Stimulated activated CD4-positive, alpha-beta T cell treated with anti-CD3 and anti-CD28 coated beads, Interleukin-1b, Interleukin-23, amount 100 ng/mL, for 4 hours (primary cell): ENCODE measurements at regions not wholly inside any gene's neighbourhood (a gene's known extent, or its start where the extent isn't known, plus 50 kb on each side); places are given as distances from the start of the nearest gene placed in this dataset.

Experiments used
- DNase-seq, 2 donors: peaks; one replicate each; pipeline ENCODE4 v3.0.0-alpha.2; 2020; ENCODE audit warnings: low read depth in 2 of 2

GRCh38 chr5:138665261-138665660 lies 88.0 kb upstream of the CTNNA1 start:
- DNase-seq = no peak

GRCh38 chr5:138664276-138664943 lies 88.8 kb upstream of the CTNNA1 start:
- no peak for DNase-seq

- DNase-seq = no peak
Observed at GRCh38 chr5:138663561-138663960, 88.4 kb upstream of the HSPA9 start.

- DNase-seq = no peak
Observed at GRCh38 chr5:138663009-138663408, 87.8 kb upstream of the HSPA9 start.

- no peak for DNase-seq
Observed at GRCh38 chr5:138662599-138662998, 87.4 kb upstream of the HSPA9 start.

GRCh38 chr5:138661991-138662434 lies 86.8 kb upstream of the HSPA9 start:
- DNase-seq = no peak

GRCh38 chr5:138661291-138661960 lies 86.2 kb upstream of the HSPA9 start:
- DNase-seq = no peak

GRCh38 chr5:138660051-138660572 lies 84.9 kb upstream of the HSPA9 start:
- DNase-seq = no peak

GRCh38 chr5:138659561-138659960 lies 84.4 kb upstream of the HSPA9 start:
- DNase-seq = no peak

GRCh38 chr5:138659121-138659520 lies 83.9 kb upstream of the HSPA9 start:
- no peak for DNase-seq

- DNase-seq = no peak
Observed at GRCh38 chr5:138658676-138659075, 83.5 kb upstream of the HSPA9 start.

GRCh38 chr5:138657360-138657759 lies 82.2 kb upstream of the HSPA9 start:
- no peak for DNase-seq

GRCh38 chr5:138656916-138657315 lies 81.7 kb upstream of the HSPA9 start:
- DNase-seq = no peak

GRCh38 chr5:138655530-138656190 lies 80.5 kb upstream of the HSPA9 start:
- no peak for DNase-seq

- DNase-seq = peak; percentile 53 to 62
Observed at GRCh38 chr5:138654281-138654867, 79.2 kb upstream of the HSPA9 start.

GRCh38 chr5:138653502-138653901 lies 78.3 kb upstream of the HSPA9 start:
- DNase-seq = no peak

GRCh38 chr5:138651767-138652117 lies 76.5 kb upstream of the HSPA9 start:
- no peak for DNase-seq

GRCh38 chr5:138651058-138651766 lies 76.0 kb upstream of the HSPA9 start:
- no peak for DNase-seq

GRCh38 chr5:138650196-138650595 lies 75.0 kb upstream of the HSPA9 start:
- DNase-seq = no peak

- no peak for DNase-seq
Observed at GRCh38 chr5:138649775-138650174, 74.6 kb upstream of the HSPA9 start.

- DNase-seq = no peak
Observed at GRCh38 chr5:138649316-138649720, 74.1 kb upstream of the HSPA9 start.

- no peak for DNase-seq
Observed at GRCh38 chr5:138648841-138649240, 73.6 kb upstream of the HSPA9 start.
